ENCODE measurements at regions not wholly inside any gene's neighbourhood (a gene's known extent, or its start where the extent isn't known, plus 50 kb on each side); places are given as distances from the start of the nearest gene placed in this dataset.

GRCh38 chr22:46076651-46077339, 73.5 kb upstream of the PPARA start:
- intact Hi-C loops (cut with micrococcal nuclease; ENCODE audit: unreplicated experiment) = loop anchor here (10.0 kb wide), 1 partner anchor 62 kb away; no protein-coding TSS in a partner anchor
- Histone ChIP-seq H3K36me3 (ENCODE audit: insufficient read depth, low read length) (no peaks in the 10 kb centered on the region), H3K4me3 (ENCODE audit: low read depth, low read length, poor library complexity, severe bottlenecking) (no peak overlapping the region), H3K4me2 (ENCODE audit: low read length) (no peak overlapping the region), H2AFZ (ENCODE audit: low read length) (no peak overlapping the region), H3K9me2 (ENCODE audit: insufficient read depth, low read length) (no peaks in the 10 kb centered on the region), H3K27ac (ENCODE audit: low read depth, low read length, poor library complexity, severe bottlenecking) (no peak overlapping the region), H4K20me1 (ENCODE audit: insufficient read depth, low read length) (no peaks in the 10 kb centered on the region), H3K9me3 (ENCODE audit: low read length) (no peaks in the 10 kb centered on the region), H3K79me2 (ENCODE audit: insufficient read depth, low read depth, low read length) (no peaks in the 10 kb centered on the region), H3K4me1 (ENCODE audit: insufficient read depth, low read length, poor library complexity, severe bottlenecking) (no peaks in the 10 kb centered on the region)
- BruUV-seq (replicated peaks) = no TSS peak
- no peak for DNase-seq (ENCODE audit: low spot score)
- ChIA-PET POLR2A (no interaction called here), CTCF (ENCODE audit: unreplicated experiment) (no interaction called here)
- TF ChIP-seq EZH2phosphoT487 (IDR thresholded peaks at IDR 0.05; ENCODE audit: borderline replicate concordance, low read depth, low read length) = no peak
- TF ChIP-seq, protein P1, sequence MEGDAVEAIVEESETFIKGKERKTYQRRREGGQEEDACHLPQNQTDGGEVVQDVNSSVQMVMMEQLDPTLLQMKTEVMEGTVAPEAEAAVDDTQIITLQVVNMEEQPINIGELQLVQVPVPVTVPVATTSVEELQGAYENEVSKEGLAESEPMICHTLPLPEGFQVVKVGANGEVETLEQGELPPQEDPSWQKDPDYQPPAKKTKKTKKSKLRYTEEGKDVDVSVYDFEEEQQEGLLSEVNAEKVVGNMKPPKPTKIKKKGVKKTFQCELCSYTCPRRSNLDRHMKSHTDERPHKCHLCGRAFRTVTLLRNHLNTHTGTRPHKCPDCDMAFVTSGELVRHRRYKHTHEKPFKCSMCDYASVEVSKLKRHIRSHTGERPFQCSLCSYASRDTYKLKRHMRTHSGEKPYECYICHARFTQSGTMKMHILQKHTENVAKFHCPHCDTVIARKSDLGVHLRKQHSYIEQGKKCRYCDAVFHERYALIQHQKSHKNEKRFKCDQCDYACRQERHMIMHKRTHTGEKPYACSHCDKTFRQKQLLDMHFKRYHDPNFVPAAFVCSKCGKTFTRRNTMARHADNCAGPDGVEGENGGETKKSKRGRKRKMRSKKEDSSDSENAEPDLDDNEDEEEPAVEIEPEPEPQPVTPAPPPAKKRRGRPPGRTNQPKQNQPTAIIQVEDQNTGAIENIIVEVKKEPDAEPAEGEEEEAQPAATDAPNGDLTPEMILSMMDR (conservative IDR thresholded peaks at IDR 0.05; ENCODE audit: low read length) = no peak

DNA sequence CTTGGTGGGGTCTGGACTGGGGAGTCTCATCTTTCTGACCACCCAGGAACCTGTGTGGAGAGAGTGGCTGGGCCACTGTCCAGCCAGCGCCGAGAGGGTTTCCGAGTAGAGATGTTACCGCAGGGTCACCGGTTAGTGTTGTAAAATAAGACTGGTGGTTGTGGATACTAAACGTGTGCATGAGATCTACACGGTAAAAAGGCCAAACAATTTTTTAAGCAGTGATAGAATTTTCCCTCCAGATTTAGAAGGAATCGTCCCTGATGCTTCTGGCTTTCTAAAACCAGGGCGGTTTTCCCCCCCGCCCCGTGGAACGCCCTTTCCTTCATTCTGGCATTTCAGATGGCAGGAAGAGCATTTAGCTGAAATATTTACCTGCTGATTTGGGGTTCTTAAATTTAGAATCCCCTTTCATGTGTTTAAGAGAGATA, 72.6 kb upstream of the PPARA start:
- POLR2A ChIA-PET = interaction anchor here (0.6 kb wide), 1 partner anchor 23 kb away, joined by 3 read pairs; no protein-coding TSS in a partner anchor
- Histone ChIP-seq H3K4me2 (ENCODE audit: low read length) (no peak overlapping the region), H3K27ac (ENCODE audit: low read depth, low read length, poor library complexity, severe bottlenecking) (no peak overlapping the region), H3K9me3 (ENCODE audit: low read length) (no peaks in the 10 kb centered on the region), H3K36me3 (ENCODE audit: insufficient read depth, low read length) (no peaks in the 10 kb centered on the region), H3K9me2 (ENCODE audit: insufficient read depth, low read length) (no peaks in the 10 kb centered on the region), H3K4me1 (ENCODE audit: insufficient read depth, low read length, poor library complexity, severe bottlenecking) (no peaks in the 10 kb centered on the region), H2AFZ (ENCODE audit: low read length) (no peak overlapping the region), H3K79me2 (ENCODE audit: insufficient read depth, low read depth, low read length) (no peaks in the 10 kb centered on the region), H3K4me3 (ENCODE audit: low read depth, low read length, poor library complexity, severe bottlenecking) (no peak overlapping the region), H4K20me1 (ENCODE audit: insufficient read depth, low read length) (no peaks in the 10 kb centered on the region)
- BruUV-seq (replicated peaks) = no TSS peak
- intact Hi-C loops (cut with micrococcal nuclease; ENCODE audit: unreplicated experiment) = loop anchor here (10.0 kb wide), 1 partner anchor 63 kb away; no protein-coding TSS in a partner anchor
- TF ChIP-seq, protein P1 (conservative IDR thresholded peaks at IDR 0.05; ENCODE audit: low read length) = no peak
- no peak for TF ChIP-seq EZH2phosphoT487 (IDR thresholded peaks at IDR 0.05; ENCODE audit: borderline replicate concordance, low read depth, low read length)
- CTCF ChIA-PET (ENCODE audit: unreplicated experiment) = no interaction called here
- DNase-seq (ENCODE audit: low spot score) = no peak

All from OCI-LY7 (cell line).